Naive thymus-derived CD4-positive, alpha-beta T cell (primary cell): ENCODE measurements at regions not wholly inside any gene's neighbourhood (a gene's known extent, or its start where the extent isn't known, plus 50 kb on each side); places are given as distances from the start of the nearest gene placed in this dataset.

Experiments
- ATAC-seq: fragments of 150-1000 bp; cut with Tn5 transposase; 2 replicates; pipeline ENCODE4 v1.10.0; 2021; ENCODE audit warnings: mild to moderate bottlenecking, moderate library complexity
- CTCF ChIA-PET: fragments of 350-600 bp; sonication (Branson Sonifier 250); formaldehyde crosslinking; loops from one replicate; lab custom pipeline; 2021; ENCODE audit warnings: antibody characterized with exemption; lab: Charles Lee
- POLR2A ChIA-PET: fragments of 350-600 bp; sonication (Branson Sonifier 250); formaldehyde crosslinking; loops from one replicate; lab custom pipeline; 2021; ENCODE audit warnings: antibody characterized with exemption, inconsistent platforms; lab: Charles Lee
- DNase-seq, 9 donors: peaks; one replicate each; pipeline versions ENCODE4 v3.0.0 to v3.0.0-alpha.2; 2020 to 2022; ENCODE audit warnings: mixed read lengths in 1 of 9
- H3K27ac ChIP-seq: one replicate; pipeline ENCODE4 v1.7.0; 2013; ENCODE audit warnings: mild to moderate bottlenecking, low read depth, low read length, moderate library complexity
- H3K27me3 ChIP-seq, 2 donors: one replicate each; pipeline ENCODE4 v1.7.0; 2013; ENCODE audit warnings: low read length in 2 of 2, mild to moderate bottlenecking in 2 of 2, moderate library complexity in 2 of 2; ENCODE audit not compliant: control insufficient read depth in 2 of 2, insufficient read depth in 2 of 2
- H3K36me3 ChIP-seq, 3 experiments: 1 replicate in 2 of 3; 2 replicates in 1 of 3; pipeline ENCODE4 v1.7.0; 2013; ENCODE audit warnings: low read length in 3 of 3, mild to moderate bottlenecking in 3 of 3, moderate library complexity in 1 of 3; ENCODE audit not compliant: insufficient read depth in 3 of 3, control insufficient read depth in 2 of 3
- H3K4me1 ChIP-seq, 2 donors: one replicate each; pipeline ENCODE4 v1.7.0; 2013; ENCODE audit warnings: low read length in 2 of 2, mild to moderate bottlenecking in 2 of 2, moderate library complexity in 1 of 2; ENCODE audit not compliant: control insufficient read depth in 2 of 2, insufficient read depth in 2 of 2
- H3K4me3 ChIP-seq: 2 replicates; pipeline ENCODE4 v1.7.0; 2013; ENCODE audit warnings: mild to moderate bottlenecking, low read length
- H3K9me3 ChIP-seq, 3 experiments: 1 replicate in 2 of 3; 2 replicates in 1 of 3; pipeline ENCODE4 v1.7.0; 2013; ENCODE audit warnings: low read length in 3 of 3; ENCODE audit not compliant: control insufficient read depth in 2 of 3
- H3K27ac Mint-ChIP-seq, 9 donors: one replicate each; pipeline ENCODE4 v1.8.0; 2020 to 2022; ENCODE audit warnings: mixed read lengths in 9 of 9, mild to moderate bottlenecking in 8 of 9, moderate library complexity in 5 of 9, inconsistent platforms in 2 of 9
- H3K27me3 Mint-ChIP-seq, 5 donors: one replicate each; pipeline ENCODE4 v1.8.0; 2021 to 2022; ENCODE audit warnings: mixed read lengths in 5 of 5, mild to moderate bottlenecking in 1 of 5
- H3K36me3 Mint-ChIP-seq, 5 donors: one replicate each; pipeline ENCODE4 v1.8.0; 2020 to 2022; ENCODE audit warnings: mixed read lengths in 5 of 5, mild to moderate bottlenecking in 3 of 5, inconsistent platforms in 1 of 5
- H3K4me1 Mint-ChIP-seq, 7 donors: one replicate each; pipeline ENCODE4 v1.8.0; 2020 to 2022; ENCODE audit warnings: mixed read lengths in 7 of 7, mild to moderate bottlenecking in 3 of 7, inconsistent platforms in 1 of 7
- H3K4me3 Mint-ChIP-seq, 10 donors: one replicate each; pipeline ENCODE4 v1.8.0; 2020 to 2022; ENCODE audit warnings: mild to moderate bottlenecking in 10 of 10, mixed read lengths in 10 of 10, moderate library complexity in 6 of 10, inconsistent platforms in 2 of 10
- H3K9me3 Mint-ChIP-seq, 11 donors: one replicate each; pipeline ENCODE4 v1.8.0; 2020 to 2022; ENCODE audit warnings: mixed read lengths in 11 of 11, mild to moderate bottlenecking in 4 of 11, inconsistent platforms in 1 of 11, moderate library complexity in 1 of 11
- intact Hi-C, 2 donors: fragments of 100-400 bp; cut with micrococcal nuclease; formaldehyde crosslinking; loops; one replicate each; pipeline ENCODE4 v1.15.1; 2023

DNA sequence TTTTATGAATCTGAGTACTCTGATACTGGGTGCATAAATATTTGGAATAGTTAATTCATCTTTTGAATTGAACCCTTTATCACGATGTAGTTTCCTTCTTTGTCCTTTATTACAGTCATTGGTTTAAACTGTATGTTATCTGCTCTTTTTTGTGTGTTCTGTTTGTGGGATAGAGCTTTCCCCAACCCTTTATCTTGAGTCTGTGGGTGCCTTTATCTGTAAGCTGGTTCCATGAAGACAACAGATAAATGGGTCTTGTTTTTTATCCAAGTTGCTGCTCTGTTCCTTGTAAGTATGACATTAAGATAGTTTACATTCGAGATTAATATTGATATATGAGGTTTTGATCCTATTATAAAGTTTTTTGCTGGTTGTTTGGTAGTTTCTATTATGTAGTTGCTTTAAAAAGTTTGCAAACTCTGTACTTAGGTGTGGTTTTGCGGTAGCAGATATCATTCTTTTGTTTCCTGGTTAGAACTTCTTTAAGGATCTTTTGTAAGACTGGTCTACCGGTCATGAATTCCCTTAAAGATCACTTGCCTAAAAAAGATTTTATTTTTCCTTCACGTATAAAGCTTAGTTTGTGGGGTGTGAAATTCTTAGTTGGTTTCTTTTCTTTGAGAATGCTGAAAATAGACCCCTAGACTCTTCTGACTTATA, 1451.3 kb upstream of the SLC39A10 start:
- CTCF ChIA-PET: no interaction called here
- intact Hi-C loops: no loop called here
- H3K9me3 ChIP-seq: no peaks in the 10 kb centered on the region
- H3K4me3 ChIP-seq: no peak overlapping the region
- no peak for ATAC-seq
- no peak for DNase-seq
- Mint-ChIP-seq H3K27ac (no peak overlapping the region), H3K9me3 (peaks cover 0 to 24% (median 5%) of the 10 kb centered on the region in 11 donors), H3K4me3 (no peak overlapping the region), H3K4me1 (no peaks in the 10 kb centered on the region), H3K27me3 (peaks cover 0 to 9% (median 0%) of the 10 kb centered on the region in 5 donors), H3K36me3 (no peaks in the 10 kb centered on the region)
- H3K4me1 ChIP-seq: no peaks in the 10 kb centered on the region
- H3K36me3 ChIP-seq: no peaks in the 10 kb centered on the region
- no peak overlapping the region for H3K27ac ChIP-seq
- no peaks in the 10 kb centered on the region for H3K27me3 ChIP-seq
- POLR2A ChIA-PET: no interaction called here

DNA sequence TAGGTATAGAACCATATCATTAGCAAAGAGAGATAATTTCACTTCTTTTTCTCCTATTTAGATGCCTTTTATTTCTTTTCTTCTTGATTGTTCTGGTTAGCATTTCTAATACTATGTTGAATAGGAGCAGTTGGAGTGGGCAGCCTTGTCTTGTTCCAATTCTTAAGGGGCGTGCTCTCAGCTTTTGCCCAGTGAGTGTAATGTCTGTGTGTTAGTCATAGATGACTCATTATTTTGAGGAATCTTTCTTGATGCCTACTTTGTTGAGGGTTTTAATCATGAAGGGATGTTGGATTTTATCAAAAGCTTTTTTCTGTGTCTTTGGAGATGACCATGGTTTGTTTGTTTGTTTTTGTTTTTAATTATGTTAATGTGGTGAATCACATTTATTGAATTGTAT, 1453.1 kb upstream of the SLC39A10 start:
- no peaks in the 10 kb centered on the region for H3K36me3 Mint-ChIP-seq
- no peaks in the 10 kb centered on the region for H3K27me3 ChIP-seq

DNA sequence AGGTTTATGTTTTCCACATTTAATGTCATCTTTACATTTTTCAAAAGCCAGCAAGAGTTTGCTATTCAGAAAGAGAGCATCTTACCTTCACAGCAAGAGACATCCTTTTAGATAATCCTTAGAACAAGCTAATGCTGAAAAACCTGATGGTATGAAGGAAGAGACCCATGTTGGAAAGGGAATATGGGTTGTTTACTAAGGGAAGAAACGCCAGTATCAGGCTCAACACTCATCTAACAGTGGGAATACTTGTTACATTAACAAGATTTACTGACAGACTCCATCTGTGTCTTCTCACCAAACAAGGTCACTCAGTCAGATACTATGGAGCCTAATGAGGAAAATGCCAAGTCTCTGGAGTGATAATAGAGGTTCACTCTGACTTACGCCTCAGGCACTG, 1474.1 kb upstream of the SLC39A10 start:
- Mint-ChIP-seq H3K36me3 (no peaks in the 10 kb centered on the region), H3K4me3 (no peak overlapping the region), H3K4me1 (no peaks in the 10 kb centered on the region), H3K27me3 (peaks cover 0 to 8% (median 0%) of the 10 kb centered on the region in 5 donors), H3K27ac (no peak overlapping the region), H3K9me3 (peaks cover 0 to 20% (median 2%) of the 10 kb centered on the region in 11 donors)
- ChIA-PET CTCF (no interaction called here), POLR2A (no interaction called here)
- Histone ChIP-seq H3K27ac (no peak overlapping the region), H3K9me3 (no peaks in the 10 kb centered on the region), H3K4me1 (no peaks in the 10 kb centered on the region), H3K27me3 (no peaks in the 10 kb centered on the region), H3K4me3 (no peak overlapping the region), H3K36me3 (no peaks in the 10 kb centered on the region)
- ATAC-seq (no peak), DNase-seq (no peak)
- intact Hi-C loops: no loop called here

More for the DNA sequence above, 1453.1 kb upstream of the SLC39A10 start:
- Mint-ChIP-seq H3K4me1 (no peaks in the 10 kb centered on the region), H3K9me3 (peaks cover 0 to 24% (median 5%) of the 10 kb centered on the region in 11 donors), H3K27ac (no peak overlapping the region), H3K4me3 (no peak overlapping the region), H3K27me3 (peaks cover 0 to 9% (median 0%) of the 10 kb centered on the region in 5 donors)
- intact Hi-C loops: no loop called here
- ChIA-PET CTCF (no interaction called here), POLR2A (no interaction called here)
- H3K9me3 ChIP-seq: no peaks in the 10 kb centered on the region
- H3K36me3 ChIP-seq: no peaks in the 10 kb centered on the region
- no peak overlapping the region for H3K27ac ChIP-seq
- ATAC-seq (no peak), DNase-seq (no peak)
- no peak overlapping the region for H3K4me3 ChIP-seq
- H3K4me1 ChIP-seq: no peaks in the 10 kb centered on the region

DNA sequence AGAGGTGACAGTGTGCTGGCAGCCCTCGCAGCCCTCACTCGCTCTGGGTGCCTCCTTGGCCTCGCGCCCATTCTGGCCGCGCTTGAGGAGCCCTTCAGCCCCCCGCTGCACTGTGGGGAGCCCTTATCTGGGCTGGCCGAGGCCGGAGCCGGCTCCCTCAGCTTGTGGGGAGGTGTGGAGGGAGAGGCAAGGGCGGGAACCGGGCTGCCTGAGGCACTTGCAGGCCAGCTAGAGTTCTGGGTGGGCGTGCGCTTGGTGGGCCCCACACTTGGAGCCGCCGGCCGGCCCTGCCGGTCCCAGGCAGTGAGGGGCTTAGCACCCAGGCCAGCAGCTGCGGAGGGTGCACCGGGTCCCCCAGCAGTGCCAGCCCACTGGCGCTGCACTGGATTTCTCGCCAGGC, 1480.9 kb upstream of the SLC39A10 start:
- no peaks in the 10 kb centered on the region for H3K4me1 Mint-ChIP-seq
- no peaks in the 10 kb centered on the region for H3K27me3 ChIP-seq
- ChIA-PET POLR2A (no interaction called here), CTCF (no interaction called here)
- no peak overlapping the region for H3K27ac ChIP-seq
- H3K4me3 ChIP-seq: no peak overlapping the region
- H3K36me3 ChIP-seq: no peaks in the 10 kb centered on the region
- peaks cover 0 to 20% (median 6%) of the 10 kb centered on the region in 11 donors for H3K9me3 Mint-ChIP-seq
- intact Hi-C loops: no loop called here
- ATAC-seq: no peak
- H3K27ac Mint-ChIP-seq: no peak overlapping the region
- peaks cover 0 to 8% (median 0%) of the 10 kb centered on the region in 5 donors for H3K27me3 Mint-ChIP-seq
- no peaks in the 10 kb centered on the region for H3K9me3 ChIP-seq
- no peaks in the 10 kb centered on the region for H3K4me1 ChIP-seq
- DNase-seq: no peak
- no peak overlapping the region for H3K4me3 Mint-ChIP-seq
- H3K36me3 Mint-ChIP-seq: no peaks in the 10 kb centered on the region

DNA sequence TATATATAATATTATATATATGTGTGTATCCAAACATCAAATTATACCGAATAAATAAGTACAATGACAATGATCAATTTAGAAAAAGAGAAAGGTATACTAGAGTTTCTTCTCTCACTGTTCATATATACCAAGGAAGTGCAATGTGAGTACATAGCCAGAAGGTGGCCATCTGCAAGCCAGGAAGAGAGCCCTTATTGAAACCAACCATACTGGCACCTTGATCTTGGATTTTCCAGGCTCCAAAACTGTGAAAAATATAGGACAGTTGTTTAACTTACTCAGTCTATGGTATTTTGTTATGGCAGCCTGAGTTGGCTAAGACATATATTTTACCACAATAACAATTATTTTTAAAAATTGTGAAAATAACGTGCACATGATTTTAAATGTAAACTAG, 1490.2 kb upstream of the SLC39A10 start:
- POLR2A ChIA-PET: no interaction called here
- Histone ChIP-seq H3K4me3 (no peak overlapping the region), H3K4me1 (no peaks in the 10 kb centered on the region), H3K27me3 (no peaks in the 10 kb centered on the region), H3K9me3 (no peaks in the 10 kb centered on the region), H3K27ac (no peak overlapping the region), H3K36me3 (no peaks in the 10 kb centered on the region)
- ATAC-seq (no peak), DNase-seq (peak in 2 of 9 donors; percentile 6 to 16)
- Mint-ChIP-seq H3K36me3 (no peaks in the 10 kb centered on the region), H3K9me3 (no peaks in the 10 kb centered on the region), H3K27me3 (peaks cover 0 to 5% (median 0%) of the 10 kb centered on the region in 5 donors), H3K4me1 (no peaks in the 10 kb centered on the region), H3K27ac (no peak overlapping the region), H3K4me3 (no peak overlapping the region)
- CTCF ChIA-PET: no interaction called here
- intact Hi-C loops: loop anchor here (1.0 to 2.0 kb wide), 5 partner anchors 1151 to 1901 kb away; partner anchors contain the start of gene DNAH7 (in 1 of the 2)

DNA sequence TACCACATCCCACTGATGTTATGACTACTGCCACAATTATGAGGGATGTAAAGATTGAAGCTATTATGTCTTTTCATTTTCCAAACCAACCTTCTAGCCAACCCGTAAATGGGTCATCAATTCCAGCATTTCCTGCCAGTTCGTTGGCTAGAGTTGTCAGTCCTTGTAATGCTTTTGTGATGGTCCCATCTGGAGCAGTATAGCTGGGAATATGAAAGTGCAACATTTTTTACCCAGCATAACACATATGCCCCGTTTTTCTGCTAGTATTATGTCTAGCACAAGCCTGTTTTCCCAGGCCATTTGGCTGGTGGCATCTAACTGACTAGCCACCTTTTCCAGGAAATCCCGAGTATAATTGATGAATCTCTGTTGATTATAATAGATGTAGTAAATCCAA, 1501.6 kb upstream of the SLC39A10 start:
- ChIA-PET CTCF (no interaction called here), POLR2A (no interaction called here)
- H3K4me1 ChIP-seq: no peaks in the 10 kb centered on the region
- Mint-ChIP-seq H3K36me3 (no peaks in the 10 kb centered on the region), H3K9me3 (peaks cover 0 to 7% (median 0%) of the 10 kb centered on the region in 11 donors), H3K4me3 (no peak overlapping the region), H3K27me3 (peaks cover 0 to 4% (median 0%) of the 10 kb centered on the region in 5 donors), H3K27ac (no peak overlapping the region), H3K4me1 (no peaks in the 10 kb centered on the region)
- H3K9me3 ChIP-seq: no peaks in the 10 kb centered on the region
- ATAC-seq: no peak
- DNase-seq: no peak
- H3K27ac ChIP-seq: no peak overlapping the region
- no peaks in the 10 kb centered on the region for H3K27me3 ChIP-seq
- intact Hi-C loops: no loop called here
- no peak overlapping the region for H3K4me3 ChIP-seq
- no peaks in the 10 kb centered on the region for H3K36me3 ChIP-seq

DNA sequence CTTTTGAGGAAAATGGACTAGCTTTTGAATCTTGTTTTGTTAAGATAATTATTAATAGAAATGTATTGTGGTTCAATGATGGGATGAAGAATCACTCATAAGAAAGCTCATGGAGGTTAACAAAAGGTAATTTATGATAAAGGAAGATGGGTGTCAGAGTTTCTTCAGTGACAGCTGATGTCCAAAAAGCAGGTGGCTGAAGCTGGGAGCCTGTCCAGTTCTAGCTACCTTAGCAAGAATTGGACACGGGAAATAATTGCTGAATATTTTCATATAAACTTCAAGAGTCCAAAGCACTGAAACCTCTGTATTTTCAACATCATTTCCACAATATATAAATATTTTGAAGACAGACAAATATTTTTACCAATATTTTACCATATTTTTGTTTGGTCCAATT, 1505.8 kb upstream of the SLC39A10 start:
- no peak overlapping the region for H3K27ac ChIP-seq
- no peaks in the 10 kb centered on the region for H3K4me1 Mint-ChIP-seq
- H3K9me3 ChIP-seq: no peaks in the 10 kb centered on the region
- CTCF ChIA-PET: no interaction called here
- intact Hi-C loops: no loop called here
- H3K36me3 Mint-ChIP-seq: no peaks in the 10 kb centered on the region
- H3K36me3 ChIP-seq: no peaks in the 10 kb centered on the region
- H3K4me3 Mint-ChIP-seq: no peak overlapping the region
- H3K4me1 ChIP-seq: no peaks in the 10 kb centered on the region
- H3K4me3 ChIP-seq: no peak overlapping the region
- H3K27me3 ChIP-seq: no peaks in the 10 kb centered on the region
- DNase-seq: no peak
- no peaks in the 10 kb centered on the region for H3K9me3 Mint-ChIP-seq
- no peak for ATAC-seq
- no peak overlapping the region for H3K27ac Mint-ChIP-seq
- H3K27me3 Mint-ChIP-seq: peaks cover 0 to 4% (median 0%) of the 10 kb centered on the region in 5 donors
- POLR2A ChIA-PET: no interaction called here
